ACHN (cell line): ENCODE measurements at regions not wholly inside any gene's neighbourhood (a gene's known extent, or its start where the extent isn't known, plus 50 kb on each side); places are given as distances from the start of the nearest gene placed in this dataset.

ENCODE experiments used
- DNase-seq: peaks from one replicate; pipeline ENCODE4 v3.0.0-alpha.2; 2015
- in situ Hi-C: cut with HindIII; loops from 2 replicates; pipeline ENCODE4 v1.10.0; 2017; ENCODE audit warnings: low sequenced_read_pairs, low pct_ligation_motif_present, low pct_unique_long_range_greater_than_20kb

DNA sequence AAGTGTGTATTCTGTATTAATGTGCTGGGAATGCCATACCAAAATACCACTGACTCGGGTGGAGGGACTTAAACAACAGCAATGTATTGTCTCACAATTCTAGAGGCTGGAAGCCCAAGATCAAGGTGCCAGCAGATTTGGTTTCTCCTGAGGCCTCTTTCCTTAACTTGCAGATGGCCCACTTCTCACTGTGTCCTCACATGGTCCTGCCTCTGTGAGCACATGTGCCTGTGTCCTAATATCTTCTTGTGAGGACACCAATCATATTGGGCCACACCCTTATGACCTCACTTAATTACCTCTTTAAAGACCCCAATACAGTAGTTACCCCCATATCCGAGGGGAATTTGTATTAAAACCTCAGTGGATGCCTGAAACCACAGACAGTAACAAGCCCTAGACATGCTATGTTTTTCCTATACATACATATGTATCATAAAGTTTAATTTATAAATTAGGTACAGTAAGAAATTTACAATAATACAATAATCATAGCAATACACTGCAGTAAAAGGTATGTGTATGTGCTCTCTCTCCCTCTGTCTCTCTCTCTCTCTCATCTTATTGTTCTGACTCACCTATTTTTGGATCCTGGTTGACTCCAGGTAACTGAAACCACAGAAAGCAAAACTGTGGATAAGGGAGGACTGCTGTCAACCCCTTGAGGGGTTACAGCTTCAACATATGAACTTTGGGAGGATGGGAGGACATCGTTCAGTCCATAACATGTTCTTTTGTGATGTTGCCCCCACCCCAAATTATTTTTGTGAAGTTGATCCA lies 174.3 kb downstream of the IRS2 start:
- in situ Hi-C loops, result no loop called here
- no peak for DNase-seq

DNA sequence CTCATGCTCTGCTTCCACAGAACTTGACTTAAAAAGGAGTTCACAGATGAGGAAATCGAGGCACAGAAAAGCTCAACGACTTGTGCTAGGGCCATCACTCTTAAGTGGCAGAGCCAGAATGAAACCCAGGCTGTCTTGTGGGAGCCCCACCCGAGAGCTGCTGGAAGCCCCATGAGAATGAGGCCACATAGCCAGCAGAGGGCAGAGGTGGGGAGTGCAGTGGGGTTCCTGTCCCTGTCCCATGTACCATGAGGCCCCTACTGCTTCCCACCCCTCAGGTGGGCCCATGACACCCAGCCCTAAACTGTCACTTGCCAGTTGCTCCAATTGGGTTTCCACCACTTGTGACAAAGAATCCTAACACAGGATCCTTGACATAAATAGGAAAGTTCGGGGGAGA lies 175.9 kb downstream of the IRS2 start:
- in situ Hi-C loops, result no loop called here
- DNase-seq, result peak; percentile 28

DNA sequence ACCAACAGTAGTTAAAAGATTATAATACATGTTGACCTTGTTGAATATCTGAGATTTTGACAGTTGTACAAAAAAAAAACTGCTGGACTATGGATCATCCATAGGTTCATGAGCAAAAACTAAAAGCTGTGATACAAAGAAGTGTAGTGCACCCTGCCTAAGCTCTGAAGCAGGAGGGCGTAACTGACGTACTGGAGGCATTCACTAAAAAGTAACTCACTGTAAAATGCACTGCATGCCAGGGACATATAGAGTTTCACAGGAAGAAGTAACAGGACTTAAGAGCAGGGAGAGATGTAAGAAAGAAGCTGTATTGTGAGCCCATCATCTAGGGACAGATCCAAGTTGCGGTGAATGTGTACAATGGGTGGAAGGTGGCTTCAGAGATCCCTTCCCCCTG lies 177.9 kb downstream of the IRS2 start:
- DNase-seq, result no peak
- in situ Hi-C loops, result no loop called here

DNA sequence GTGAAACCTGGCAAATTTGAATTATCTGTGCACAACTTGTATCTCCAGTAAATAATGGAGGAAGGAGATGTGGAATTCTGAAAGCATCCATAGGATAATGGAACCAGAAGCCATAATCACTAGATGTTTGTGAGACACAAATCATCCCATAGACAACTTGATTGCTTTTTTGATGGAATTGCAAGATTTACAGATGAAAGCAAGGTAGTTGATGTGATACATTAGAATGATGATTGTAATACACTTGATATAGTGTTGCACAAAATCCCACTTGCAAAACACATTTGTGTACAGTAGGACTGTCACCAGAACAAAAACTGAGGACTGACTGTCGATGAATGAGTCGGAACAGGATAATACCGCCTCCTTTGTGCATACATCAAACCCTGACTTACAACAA lies 178.3 kb downstream of the IRS2 start:
- no peak for DNase-seq
- in situ Hi-C loops, result no loop called here

DNA sequence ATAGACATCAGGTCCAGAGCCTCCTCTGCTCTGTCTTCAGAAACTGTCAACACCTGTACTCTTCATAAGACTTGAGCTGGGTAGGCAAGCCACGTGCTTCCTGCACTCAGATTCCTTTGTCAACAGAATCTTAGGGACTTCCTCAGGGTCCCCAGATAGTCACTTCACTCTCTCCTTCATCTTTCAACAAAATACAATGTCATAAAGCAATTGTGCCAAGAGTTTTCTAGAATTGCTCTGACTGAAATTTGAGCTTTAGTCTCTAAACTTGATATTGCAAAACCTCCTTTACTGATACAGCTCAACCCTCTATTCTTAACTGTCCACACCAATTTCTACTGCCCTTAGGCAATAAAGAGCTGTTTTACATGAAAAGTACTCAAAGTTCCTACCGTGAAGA lies 179.9 kb downstream of the IRS2 start:
- DNase-seq, result no peak
- in situ Hi-C loops, result no loop called here

DNA sequence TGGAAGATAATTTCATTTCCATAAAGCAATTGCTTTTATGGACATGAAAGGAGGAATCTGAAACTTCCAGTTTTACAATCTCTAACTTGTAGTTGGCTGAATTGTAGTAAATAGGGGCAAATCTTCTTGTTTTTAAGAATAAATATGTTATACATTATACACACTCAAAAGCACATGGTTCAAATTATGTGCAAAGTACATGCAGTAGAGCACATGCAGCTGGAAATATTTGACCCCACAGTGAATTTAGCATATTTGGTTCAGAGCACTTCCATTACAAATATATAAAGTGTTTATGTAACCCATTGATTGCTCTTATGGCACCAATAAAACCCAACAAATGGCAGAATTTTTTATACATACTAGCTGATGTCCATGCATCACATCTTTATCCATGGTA lies 180.5 kb downstream of the IRS2 start:
- in situ Hi-C loops, result no loop called here
- no peak for DNase-seq

DNA sequence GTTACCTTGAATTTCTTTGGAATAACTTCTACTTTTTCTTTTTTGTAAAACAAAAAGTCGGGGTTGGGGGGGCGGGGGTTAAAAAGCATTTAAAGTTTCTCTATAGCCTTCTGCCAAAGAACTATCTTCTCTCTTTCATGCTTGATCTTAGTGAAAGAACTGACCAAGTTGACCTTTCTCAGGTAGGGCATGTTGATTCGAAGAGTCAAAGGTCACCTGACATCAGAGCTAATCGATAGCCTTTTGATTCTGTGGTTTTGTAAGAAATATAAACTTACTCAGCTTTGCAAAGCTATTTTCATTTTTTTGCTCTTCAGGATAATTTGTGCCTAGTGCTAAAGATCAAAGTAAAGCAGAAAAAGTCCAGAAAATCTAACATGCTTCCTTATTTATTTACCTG lies 181.5 kb downstream of the IRS2 start:
- DNase-seq, result no peak
- in situ Hi-C loops, result no loop called here

DNA sequence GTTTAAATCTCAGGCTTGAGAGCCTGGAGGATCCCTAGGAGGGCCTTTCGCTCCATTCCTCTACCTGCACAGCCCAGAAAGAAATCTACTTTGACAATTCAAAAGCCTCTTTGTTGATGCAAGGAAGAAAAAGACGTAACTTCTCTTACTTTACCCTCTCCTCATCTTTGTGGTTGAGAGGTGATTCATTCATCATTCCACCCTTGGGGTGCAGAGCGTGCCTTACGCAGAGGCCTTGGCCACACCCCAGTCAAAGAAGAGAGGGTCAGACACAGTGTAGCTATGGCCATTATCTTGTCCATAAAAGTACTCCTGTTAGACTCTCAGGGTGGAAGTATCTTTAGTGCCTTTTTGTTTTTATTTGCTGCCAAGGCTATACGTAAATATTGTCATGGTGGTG lies 184.0 kb downstream of the IRS2 start:
- in situ Hi-C loops, result no loop called here
- no peak for DNase-seq

DNA sequence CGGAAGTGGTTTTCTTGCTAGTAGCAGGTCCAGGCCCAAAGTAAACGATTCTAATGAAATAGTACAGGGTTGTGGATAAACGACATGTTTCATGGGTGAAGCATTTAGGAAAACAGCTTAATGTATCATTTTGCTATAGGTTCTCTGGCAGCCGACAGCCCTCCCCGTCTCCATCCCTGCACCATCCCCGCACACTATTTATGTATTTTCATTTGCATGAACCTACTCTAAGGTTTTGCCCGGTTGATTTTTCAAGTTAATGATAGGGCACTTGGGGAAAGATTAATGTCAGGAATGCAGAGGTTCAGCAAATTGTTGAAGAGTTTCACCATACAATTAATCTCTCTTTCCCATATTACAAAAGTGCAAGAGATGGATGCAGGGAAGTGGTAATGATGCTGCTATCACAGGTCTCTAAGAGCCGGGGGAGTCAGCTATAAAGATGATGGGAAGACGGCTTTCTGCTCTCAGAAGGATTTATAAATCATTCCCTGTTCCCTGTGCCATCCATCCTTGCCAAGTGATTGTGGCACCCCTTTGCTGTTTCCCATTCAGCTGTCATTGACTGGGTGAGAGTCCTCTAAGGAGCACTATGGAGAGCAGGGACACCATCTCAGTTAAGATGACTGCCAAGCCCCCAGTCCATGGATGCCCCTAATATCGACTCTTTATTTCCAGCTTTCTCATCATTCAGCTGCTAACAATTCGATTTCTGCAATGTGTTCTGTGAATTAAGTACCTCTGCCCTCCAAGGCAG lies 186.3 kb downstream of the IRS2 start:
- in situ Hi-C loops, result no loop called here
- no peak for DNase-seq

DNA sequence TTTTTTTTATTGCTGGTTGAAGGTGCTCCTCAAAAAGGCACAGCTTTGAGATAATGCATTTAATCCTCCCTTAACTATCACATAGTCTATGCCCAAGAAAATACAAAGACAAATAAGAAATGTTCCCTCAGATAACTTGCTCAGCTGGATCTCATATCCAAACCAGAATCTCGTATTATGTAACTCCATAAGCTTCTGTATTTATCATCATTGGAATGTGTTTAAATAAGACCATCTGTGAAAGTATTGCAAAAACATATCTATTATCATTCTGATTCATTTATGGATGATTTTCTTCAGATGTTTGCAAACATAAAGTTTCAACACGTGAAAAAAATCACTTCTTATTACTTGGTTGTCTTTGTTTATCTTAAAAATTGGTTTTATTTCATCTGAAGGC lies 190.9 kb downstream of the IRS2 start:
- in situ Hi-C loops, result no loop called here

DNA sequence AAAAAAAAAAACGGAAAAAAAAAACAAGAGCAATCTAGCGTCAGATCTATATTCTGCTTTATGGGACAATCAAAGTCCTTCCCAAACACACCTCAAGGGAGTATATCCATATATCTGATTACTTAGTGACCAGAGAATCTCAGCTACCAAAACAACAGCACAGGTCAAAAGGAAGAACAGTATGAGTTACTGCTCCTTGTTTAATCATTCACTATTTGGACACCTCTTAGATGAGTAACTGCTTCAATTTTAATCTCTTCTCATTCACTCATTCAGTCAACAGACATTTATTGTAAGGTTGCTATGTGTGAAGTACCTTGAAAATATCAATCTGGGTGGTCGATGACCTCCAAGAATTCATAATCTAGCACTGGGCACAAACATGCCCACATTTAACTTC lies 193.2 kb downstream of the IRS2 start:
- in situ Hi-C loops, result no loop called here
- no peak for DNase-seq

More for the DNA sequence above, 190.9 kb downstream of the IRS2 start:
- DNase-seq, result no peak

DNA sequence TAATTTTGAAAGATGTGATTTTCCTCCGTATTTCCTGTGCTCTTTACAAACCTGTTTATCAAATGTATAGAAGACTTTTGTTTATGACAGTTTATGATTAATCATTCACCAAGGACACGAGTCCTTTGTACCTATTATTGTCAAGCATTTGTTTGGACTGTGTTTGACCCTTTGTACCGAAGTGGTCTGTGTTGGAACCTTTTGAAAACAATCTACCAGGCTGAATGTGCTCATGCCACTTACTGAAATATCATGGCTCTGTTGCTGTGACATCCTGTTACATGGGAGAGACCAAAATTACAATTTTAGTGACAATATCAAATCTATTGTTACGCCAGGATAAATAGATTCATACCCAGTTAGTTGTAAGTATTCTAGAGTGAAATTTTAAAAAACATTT lies 193.6 kb downstream of the IRS2 start:
- in situ Hi-C loops, result no loop called here
- no peak for DNase-seq

DNA sequence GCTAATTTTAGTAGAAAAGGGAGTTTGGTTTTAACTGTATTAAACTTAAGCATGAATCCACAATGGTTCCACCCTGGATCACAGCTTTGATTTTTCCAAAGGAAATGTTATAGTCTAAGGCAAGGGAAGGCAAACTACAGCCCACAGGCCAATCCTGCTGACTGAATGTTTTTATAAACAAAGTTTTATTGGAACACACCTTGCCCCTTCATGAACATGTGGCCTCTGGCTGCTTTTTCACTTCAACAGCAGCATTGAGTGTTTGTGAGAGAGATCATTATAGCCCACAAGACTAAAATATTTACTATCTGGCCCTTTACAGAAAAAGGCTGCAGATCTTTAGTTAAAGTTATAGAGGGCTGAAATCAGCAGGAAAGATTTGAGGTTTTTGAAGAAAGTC lies 198.7 kb downstream of the IRS2 start:
- in situ Hi-C loops, result no loop called here
- no peak for DNase-seq

DNA sequence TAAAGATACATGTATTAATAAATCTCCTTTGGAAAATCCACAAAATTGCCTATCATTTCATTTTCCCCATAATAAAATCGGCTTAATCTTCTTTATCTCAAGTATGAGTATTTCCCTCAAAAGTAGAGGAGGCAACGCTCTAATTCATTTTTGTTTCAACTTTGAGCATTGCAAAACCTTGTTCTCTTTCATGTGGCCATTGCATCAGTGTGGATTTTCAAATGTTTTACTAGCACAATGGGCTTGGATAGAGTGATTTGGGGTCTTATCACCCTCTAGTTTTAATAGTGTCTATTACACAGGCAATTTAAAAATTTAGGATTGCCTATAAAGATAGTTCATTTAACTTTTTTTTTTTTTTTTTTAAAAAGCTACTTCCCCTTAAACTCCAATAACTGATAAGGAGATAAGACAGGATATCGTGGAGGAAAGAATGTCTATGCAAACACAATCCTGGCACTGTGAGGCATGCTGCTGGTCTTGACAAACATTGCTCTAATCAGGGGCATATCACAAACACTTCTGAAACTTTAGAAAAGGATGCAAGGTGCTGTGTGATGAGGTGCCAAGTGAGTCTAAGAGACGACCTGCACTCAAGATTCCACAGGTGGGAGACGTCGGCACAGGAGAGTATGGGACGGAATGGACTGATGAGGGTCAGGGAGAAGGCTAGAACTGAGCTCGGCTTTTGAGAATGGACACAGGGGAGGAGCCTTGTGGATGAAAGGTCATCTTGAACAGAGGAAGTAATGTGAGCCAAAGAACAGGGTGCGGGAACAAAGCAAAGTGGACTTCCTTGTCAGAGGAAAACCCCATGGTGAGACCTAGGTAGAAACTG lies 199.7 kb downstream of the IRS2 start:
- in situ Hi-C loops, result no loop called here

DNA sequence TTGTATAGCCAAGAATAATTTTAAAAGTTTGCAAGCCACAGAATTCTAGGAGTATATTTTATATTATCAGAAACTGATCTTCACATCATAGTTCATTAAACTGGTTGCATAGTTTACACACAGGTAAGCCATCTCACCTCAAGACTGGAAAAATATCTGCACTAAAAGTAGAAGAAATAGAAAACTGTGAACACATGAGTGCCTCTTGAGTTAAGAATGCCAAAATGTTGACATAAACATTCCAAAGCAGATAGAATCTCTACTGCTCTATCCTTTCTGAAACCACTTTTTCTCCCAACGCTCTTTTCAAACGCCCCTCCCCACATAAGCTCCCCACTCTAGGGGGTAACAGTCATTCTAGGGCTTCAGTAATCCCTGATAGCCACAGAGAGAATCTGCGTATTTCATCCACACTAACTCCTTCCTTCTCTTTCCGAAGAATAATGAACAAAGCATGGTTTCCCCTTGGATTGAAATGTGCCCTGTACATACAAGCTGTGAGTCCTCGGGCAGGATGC lies 201.5 kb downstream of the IRS2 start:
- in situ Hi-C loops, result no loop called here
- no peak for DNase-seq

More for the DNA sequence above, 199.7 kb downstream of the IRS2 start:
- DNase-seq, result no peak

DNA sequence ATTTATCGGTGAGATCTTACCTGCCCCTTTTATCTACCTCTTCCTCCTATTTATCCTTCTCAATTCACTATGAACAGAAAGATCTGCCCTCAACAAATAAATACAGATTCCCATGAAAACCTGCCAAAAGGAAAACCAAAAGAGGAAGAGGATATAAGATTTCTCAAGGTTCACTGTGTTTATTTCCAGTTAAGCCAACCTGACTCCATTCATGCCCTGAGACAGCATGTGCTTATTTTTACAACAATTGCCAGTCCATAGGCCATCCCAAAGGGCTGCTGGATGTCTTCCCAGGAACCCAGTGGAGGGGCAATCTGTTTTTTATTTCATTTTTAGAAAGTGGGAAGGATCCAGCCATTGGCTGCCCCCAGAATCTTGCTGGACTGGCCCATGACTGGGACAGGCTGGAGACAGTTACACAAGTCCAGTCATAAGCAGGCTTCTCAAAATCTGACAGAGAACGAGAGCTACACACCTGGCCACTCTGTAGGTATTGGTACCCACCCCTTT lies 209.1 kb downstream of the IRS2 start:
- no peak for DNase-seq
- in situ Hi-C loops, result no loop called here

DNA sequence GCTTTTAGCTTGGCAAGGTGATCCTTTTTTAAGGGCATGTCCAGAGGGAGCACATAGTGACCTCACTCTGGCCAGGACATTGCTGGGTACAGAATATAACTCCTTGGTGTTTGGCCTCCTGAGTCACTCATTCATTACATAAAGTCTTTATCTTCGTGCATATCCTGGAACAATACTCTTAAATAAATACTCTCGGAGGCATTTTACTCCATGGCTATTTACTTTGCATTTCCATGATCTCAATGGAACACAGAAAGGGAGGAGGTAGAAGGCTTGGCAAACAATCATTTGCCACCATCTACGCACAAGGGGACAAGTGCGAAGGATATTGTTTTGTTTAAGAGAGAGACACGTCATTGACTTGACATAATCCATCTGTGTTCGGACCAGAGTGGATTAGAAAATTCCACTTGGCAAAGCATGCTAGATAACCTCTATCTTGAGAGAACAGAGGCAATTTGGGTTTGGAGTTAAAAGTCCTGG lies 210.0 kb downstream of the IRS2 start:
- DNase-seq, result no peak
- in situ Hi-C loops, result no loop called here

DNA sequence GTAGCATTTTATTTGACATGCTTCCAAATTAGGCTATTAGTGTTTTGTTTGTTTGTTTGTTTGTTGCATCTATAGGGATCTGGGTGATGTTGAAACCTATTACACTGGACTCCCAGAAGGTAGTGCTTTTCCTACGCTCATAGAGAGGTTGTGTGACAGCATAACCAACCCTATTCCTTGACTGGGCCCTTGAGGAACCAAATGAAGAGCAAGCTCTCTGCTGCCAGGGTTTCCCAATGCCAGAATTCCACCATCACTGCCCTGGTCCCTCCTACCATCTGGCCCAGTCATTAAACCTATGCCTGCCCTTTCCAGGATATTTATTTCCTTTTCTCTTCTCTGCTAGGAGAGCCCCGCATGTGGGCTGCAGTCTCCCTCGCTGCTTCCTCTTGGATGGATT lies 210.6 kb downstream of the IRS2 start:
- DNase-seq, result no peak
- in situ Hi-C loops, result no loop called here

DNA sequence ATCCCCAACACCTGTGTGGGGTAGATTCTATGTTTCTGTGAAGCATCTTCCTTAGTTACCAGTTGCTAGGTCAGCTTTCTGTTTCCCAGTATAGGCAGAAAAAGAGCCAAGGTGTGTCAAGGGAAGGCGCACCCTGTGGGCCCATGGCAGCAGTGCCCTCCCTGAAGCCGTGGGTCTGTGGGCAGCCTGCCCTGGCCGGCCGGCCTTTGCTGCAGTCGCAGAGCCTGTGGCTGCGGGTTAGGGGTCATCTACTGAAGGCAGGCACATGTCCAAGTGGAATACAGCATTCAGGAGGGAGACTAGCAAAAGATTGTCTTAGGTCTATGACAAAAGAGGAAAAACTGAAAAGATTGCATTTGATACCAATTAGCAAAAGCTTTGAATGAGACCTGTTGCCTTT lies 214.0 kb downstream of the IRS2 start:
- DNase-seq, result no peak

More for the DNA sequence above, 214.0 kb downstream of the IRS2 start:
- in situ Hi-C loops, result no loop called here
